HCT116 (cell line): ENCODE measurements at regions not wholly inside any gene's neighbourhood (a gene's known extent, or its start where the extent isn't known, plus 50 kb on each side); places are given as distances from the start of the nearest gene placed in this dataset.

Source experiments
- ATAC-seq: fragments of 200-7000 bp; cut with Tn5 transposase; 2 replicates; pipeline ENCODE4 v1.9.1; 2020; ENCODE audit warnings: mild to moderate bottlenecking, moderate library complexity
- BruUV-seq: library from RNA; stranded (reverse); fragments of 400-500 nt; replicated peaks from 2 replicates; lab custom pipeline; 2021; lab: Mats Ljungman, UMichigan
- CTCF ChIA-PET: fragments of 300-600 bp; sonication (Branson Sonifier 250); formaldehyde crosslinking; loops from one replicate; lab custom pipeline; 2021; ENCODE audit warnings: antibody characterized with exemption; lab: Charles Lee
- POLR2A ChIA-PET: fragments of 300-600, 350-600 bp; sonication (Branson Sonifier 250); formaldehyde crosslinking; loops from one replicate; lab custom pipeline; 2021; ENCODE audit warnings: antibody characterized with exemption; lab: Charles Lee
- RAD21 ChIA-PET, 2 experiments: fragments of 300-600 bp; sonication (Branson Sonifier 250); formaldehyde crosslinking; loops; one replicate each; lab custom pipeline; 2023; ENCODE audit warnings: low total read pairs in 2 of 2; ENCODE audit not compliant: uncharacterized antibody in 2 of 2, unreplicated experiment in 2 of 2, low non-redundant PET in 1 of 2; lab: Charles Lee
- DNase-seq: peaks from one replicate; pipeline ENCODE4 v3.0.0-alpha.2; 2010; ENCODE audit warnings: low read depth, low spot score
- H2AFZ ChIP-seq: fragments of 200-600 bp; shearing (Covaris generic), sonication (generic); 2 replicates; pipeline ENCODE4 v1.6.1; 2017; ENCODE audit warnings: low read depth, mixed run types, mixed read lengths, antibody characterized with exemption, low read length; ENCODE audit not compliant: poor library complexity, severe bottlenecking
- H3K27ac ChIP-seq: 2 replicates; pipeline ENCODE4 v1.5.1; 2012; ENCODE audit warnings: low read depth, low read length
- H3K27me3 ChIP-seq: fragments of 200-600 bp; sonication (generic); 2 replicates; pipeline ENCODE4 v1.6.1; 2016; ENCODE audit warnings: mixed run types, low read length, mixed read lengths; ENCODE audit not compliant: insufficient read depth
- H3K36me3 ChIP-seq, 2 experiments: fragments of 200-500 bp in 1 of 2; fragments of 200-600 bp in 1 of 2; sonication (Bioruptor generic) in 1 of 2; sonication (generic) in 1 of 2; 2 replicates each; pipeline versions ENCODE4 v1.5.1 to v1.6.1; 2014 to 2016; ENCODE audit warnings: low read length in 2 of 2, inconsistent platforms in 1 of 2, mixed read lengths in 1 of 2, mixed run types in 1 of 2; ENCODE audit not compliant: insufficient read depth in 2 of 2, control insufficient read depth in 1 of 2
- H3K4me1 ChIP-seq, 2 experiments: fragments of 200-600 bp in 1 of 2; sonication (generic) in 1 of 2; 2 replicates each; pipeline versions ENCODE4 v1.5.1 to v1.6.1; 2012 to 2017; ENCODE audit warnings: low read length in 2 of 2, inconsistent platforms in 1 of 2, mild to moderate bottlenecking in 1 of 2, mixed read lengths in 1 of 2, mixed run types in 1 of 2, moderate library complexity in 1 of 2; ENCODE audit not compliant: insufficient read depth in 2 of 2, control insufficient read depth in 1 of 2
- H3K4me2 ChIP-seq: fragments of 200-600 bp; sonication (generic); 2 replicates; pipeline ENCODE4 v1.6.1; 2017; ENCODE audit warnings: mixed run types, low read length, mixed read lengths
- H3K4me3 ChIP-seq, 2 experiments: fragments of 200-600 bp in 1 of 2; sonication (generic) in 1 of 2; replicated peaks in 1 of 2; 2 replicates each; pipeline ENCODE4 v1.5.1; 2011 to 2016; ENCODE audit warnings: low read length in 2 of 2, control low read depth in 1 of 2, low read depth in 1 of 2, mild to moderate bottlenecking in 1 of 2, mixed read lengths in 1 of 2, mixed run types in 1 of 2
- H3K79me2 ChIP-seq: fragments of 200-600 bp; sonication (generic); 2 replicates; pipeline ENCODE4 v1.6.1; 2017; ENCODE audit warnings: mild to moderate bottlenecking, mixed run types, low read length, moderate library complexity, mixed read lengths; ENCODE audit not compliant: insufficient read depth
- H3K9ac ChIP-seq: fragments of 200-600 bp; sonication (generic); 2 replicates; pipeline ENCODE4 v1.6.1; 2016; ENCODE audit warnings: low read length, mixed read lengths
- H3K9me2 ChIP-seq: fragments of 200-600 bp; sonication (generic), shearing (Covaris generic); 2 replicates; pipeline ENCODE4 v1.6.1; 2017; ENCODE audit warnings: mixed run types, mild to moderate bottlenecking, moderate library complexity; ENCODE audit not compliant: insufficient read depth
- H3K9me3 ChIP-seq, 2 experiments: fragments of 200-500 bp in 1 of 2; fragments of 200-600 bp in 1 of 2; sonication (Bioruptor generic) in 1 of 2; sonication (generic) in 1 of 2; 2 replicates each; pipeline ENCODE4 v1.6.1; 2014 to 2017; ENCODE audit warnings: low read length in 2 of 2, mixed read lengths in 2 of 2, inconsistent platforms in 1 of 2, low read depth in 1 of 2, mild to moderate bottlenecking in 1 of 2, mixed run types in 1 of 2, moderate library complexity in 1 of 2; ENCODE audit not compliant: control insufficient read depth in 1 of 2, insufficient read depth in 1 of 2
- H4K20me1 ChIP-seq: fragments of 200-600 bp; sonication (generic), shearing (Covaris generic); 2 replicates; pipeline ENCODE4 v1.6.1; 2017; ENCODE audit warnings: mixed run types, mild to moderate bottlenecking, moderate library complexity; ENCODE audit not compliant: insufficient read depth
- EGR1 ChIP-seq: IDR thresholded peaks from 2 replicates; pipeline ENCODE4 v1.6.1; 2012; ENCODE audit warnings: low read depth
- EZH2 ChIP-seq: fragments of 200-600 bp; sonication (generic); IDR thresholded peaks from 2 replicates; pipeline ENCODE4 v1.6.1; 2017; ENCODE audit warnings: antibody characterized with exemption, mixed run types
- FOSL1 ChIP-seq: IDR thresholded peaks from 2 replicates; pipeline ENCODE4 v1.6.1; 2012; ENCODE audit warnings: low read depth
- MAX ChIP-seq: IDR thresholded peaks from 2 replicates; pipeline ENCODE4 v1.6.1; 2012
- POLR2A ChIP-seq: IDR thresholded peaks from 2 replicates; pipeline ENCODE4 v1.7.0; 2011; ENCODE audit warnings: borderline replicate concordance; ENCODE audit not compliant: insufficient read depth, insufficient read length; ENCODE audit errors: extremely low read depth
- POLR2AphosphoS5 ChIP-seq: IDR thresholded peaks from 2 replicates; pipeline ENCODE4 v1.6.1; 2011; ENCODE audit warnings: mild to moderate bottlenecking, low read depth, low read length, moderate library complexity
- REST ChIP-seq: IDR thresholded peaks from 2 replicates; pipeline ENCODE4 v1.6.1; 2012; ENCODE audit warnings: low read depth
- SP1 ChIP-seq: IDR thresholded peaks from 2 replicates; pipeline ENCODE4 v1.6.1; 2012; ENCODE audit warnings: low read depth
- SRF ChIP-seq: IDR thresholded peaks from 2 replicates; pipeline ENCODE4 v1.6.1; 2012; ENCODE audit warnings: low read depth
- TCF7L2 ChIP-seq: IDR thresholded peaks from 2 replicates; pipeline ENCODE4 v1.7.0; 2011; ENCODE audit warnings: borderline replicate concordance, inconsistent platforms; ENCODE audit not compliant: insufficient read depth, insufficient read length; ENCODE audit errors: extremely low read depth
- YY1 ChIP-seq: IDR thresholded peaks from 2 replicates; pipeline ENCODE4 v1.6.1; 2011; ENCODE audit warnings: low read length, low read depth, moderate library complexity, mild to moderate bottlenecking; ENCODE audit not compliant: insufficient replicate concordance; ENCODE audit errors: extremely low read depth
- intact Hi-C: fragments of 100-400 bp; cut with micrococcal nuclease; formaldehyde crosslinking; loops from 2 replicates; pipeline ENCODE4 v1.10.0; 2022

GRCh38 chr1:185427264-185427663 is 110.2 kb upstream of the IVNS1ABP start:
- ATAC-seq (no peak), DNase-seq (no peak)
- no peak for TF ChIP-seq REST
- intact Hi-C loops = no loop called here
- Histone ChIP-seq H3K4me3 (no peak overlapping the region), H3K27me3 (no peaks in the 10 kb centered on the region), H3K27ac (no peak overlapping the region), H2AFZ (no peak overlapping the region), H4K20me1 (no peaks in the 10 kb centered on the region), H3K4me1 (no peaks in the 10 kb centered on the region), H3K36me3 (no peaks in the 10 kb centered on the region), H3K9me3 (no peaks in the 10 kb centered on the region), H3K9ac (no peak overlapping the region), H3K9me2 (no peaks in the 10 kb centered on the region), H3K4me2 (no peak overlapping the region), H3K79me2 (no peaks in the 10 kb centered on the region)
- no TSS peak for BruUV-seq
- POLR2A ChIA-PET = no interaction called here
- RAD21 ChIA-PET = no interaction called here
- CTCF ChIA-PET = no interaction called here

GRCh38 chr1:185426848-185427247 is 109.8 kb upstream of the IVNS1ABP start:
- TF ChIP-seq EGR1 (no peak), SRF (no peak), SP1 (no peak), TCF7L2 (no peak), REST (no peak), YY1 (no peak), FOSL1 (no peak), POLR2A (no peak), POLR2AphosphoS5 (no peak), MAX (no peak), EZH2 (no peak)
- POLR2A ChIA-PET = no interaction called here

More at GRCh38 chr1:185426848-185427247, 109.8 kb upstream of the IVNS1ABP start:
- RAD21 ChIA-PET = no interaction called here
- BruUV-seq = no TSS peak
- ATAC-seq (no peak), DNase-seq (no peak)
- Histone ChIP-seq H3K4me1 (no peaks in the 10 kb centered on the region), H3K9ac (no peak overlapping the region), H3K9me2 (no peaks in the 10 kb centered on the region), H3K27ac (no peak overlapping the region), H3K4me3 (no peak overlapping the region), H2AFZ (no peak overlapping the region), H3K79me2 (no peaks in the 10 kb centered on the region), H3K4me2 (no peak overlapping the region), H3K9me3 (no peaks in the 10 kb centered on the region), H4K20me1 (no peaks in the 10 kb centered on the region), H3K36me3 (no peaks in the 10 kb centered on the region), H3K27me3 (no peaks in the 10 kb centered on the region)
- CTCF ChIA-PET = no interaction called here
- intact Hi-C loops = no loop called here
